ENCODE measurements at regions not wholly inside any gene's neighbourhood (a gene's known extent, or its start where the extent isn't known, plus 50 kb on each side); places are given as distances from the start of the nearest gene placed in this dataset.

DNA sequence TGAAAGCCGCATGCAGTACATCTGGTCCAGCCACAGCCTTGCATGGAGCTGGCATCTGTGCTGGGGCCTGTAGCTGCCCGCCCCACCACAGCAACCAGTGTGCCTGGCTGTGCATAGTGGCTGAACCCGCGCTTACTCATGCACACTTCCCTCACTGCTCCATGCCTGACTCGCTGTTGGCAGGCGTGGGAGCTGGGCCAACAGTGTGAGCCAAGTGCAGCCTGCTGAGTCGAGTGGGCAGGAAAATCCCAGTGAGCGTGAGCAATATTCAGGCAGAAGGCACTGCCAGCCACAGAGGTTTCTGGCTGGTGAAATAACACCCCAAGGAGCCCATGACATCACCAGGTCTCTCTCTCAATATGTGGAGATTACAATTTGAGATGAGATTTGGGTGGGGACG is 1674.1 kb upstream of the TMEFF2 start:
- Histone ChIP-seq H3K27ac (ENCODE audit: poor library complexity, severe bottlenecking) (no peak overlapping the region), H3K4me1 (ENCODE audit: insufficient read depth, poor library complexity, severe bottlenecking) (no peaks in the 10 kb centered on the region), H3K27me3 (ENCODE audit: insufficient read depth, poor library complexity, severe bottlenecking) (no peaks in the 10 kb centered on the region), H3K9me3 (ENCODE audit: severe bottlenecking) (no peaks in the 10 kb centered on the region), H3K4me3 (ENCODE audit: severe bottlenecking) (no peak overlapping the region), H3K36me3 (ENCODE audit: low read depth) (no peaks in the 10 kb centered on the region)
- ATAC-seq (ENCODE audit: low read depth) (no peak), DNase-seq (ENCODE audit: low spot score) (no peak)
- TF ChIP-seq, protein P1, sequence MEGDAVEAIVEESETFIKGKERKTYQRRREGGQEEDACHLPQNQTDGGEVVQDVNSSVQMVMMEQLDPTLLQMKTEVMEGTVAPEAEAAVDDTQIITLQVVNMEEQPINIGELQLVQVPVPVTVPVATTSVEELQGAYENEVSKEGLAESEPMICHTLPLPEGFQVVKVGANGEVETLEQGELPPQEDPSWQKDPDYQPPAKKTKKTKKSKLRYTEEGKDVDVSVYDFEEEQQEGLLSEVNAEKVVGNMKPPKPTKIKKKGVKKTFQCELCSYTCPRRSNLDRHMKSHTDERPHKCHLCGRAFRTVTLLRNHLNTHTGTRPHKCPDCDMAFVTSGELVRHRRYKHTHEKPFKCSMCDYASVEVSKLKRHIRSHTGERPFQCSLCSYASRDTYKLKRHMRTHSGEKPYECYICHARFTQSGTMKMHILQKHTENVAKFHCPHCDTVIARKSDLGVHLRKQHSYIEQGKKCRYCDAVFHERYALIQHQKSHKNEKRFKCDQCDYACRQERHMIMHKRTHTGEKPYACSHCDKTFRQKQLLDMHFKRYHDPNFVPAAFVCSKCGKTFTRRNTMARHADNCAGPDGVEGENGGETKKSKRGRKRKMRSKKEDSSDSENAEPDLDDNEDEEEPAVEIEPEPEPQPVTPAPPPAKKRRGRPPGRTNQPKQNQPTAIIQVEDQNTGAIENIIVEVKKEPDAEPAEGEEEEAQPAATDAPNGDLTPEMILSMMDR (IDR thresholded peaks at IDR 0.05; ENCODE audit: poor library complexity, severe bottlenecking): no peak

DNA sequence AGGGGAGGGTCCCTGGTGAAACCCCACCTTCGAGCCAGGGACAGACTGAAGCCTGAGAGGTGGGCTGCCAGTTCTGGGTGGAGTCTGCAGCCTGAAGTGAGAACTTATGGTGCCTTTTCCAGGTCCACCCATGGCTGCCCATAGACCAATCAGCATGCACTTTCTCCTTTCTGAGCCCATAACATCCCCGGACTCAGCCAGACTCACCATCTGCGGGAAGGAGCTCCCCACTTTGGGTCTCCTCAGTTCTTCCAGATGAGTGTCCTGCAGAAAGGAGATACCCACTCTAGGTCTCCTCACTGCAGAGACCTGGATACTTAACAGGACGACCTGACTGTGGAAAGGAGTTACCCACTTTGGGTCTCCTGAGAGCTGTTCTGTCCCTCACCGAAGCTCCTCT is 1673.4 kb upstream of the TMEFF2 start:
- TF ChIP-seq, protein P1 (IDR thresholded peaks at IDR 0.05; ENCODE audit: poor library complexity, severe bottlenecking): no peak
- no peaks in the 10 kb centered on the region for H3K36me3 ChIP-seq (ENCODE audit: low read depth)

DNA sequence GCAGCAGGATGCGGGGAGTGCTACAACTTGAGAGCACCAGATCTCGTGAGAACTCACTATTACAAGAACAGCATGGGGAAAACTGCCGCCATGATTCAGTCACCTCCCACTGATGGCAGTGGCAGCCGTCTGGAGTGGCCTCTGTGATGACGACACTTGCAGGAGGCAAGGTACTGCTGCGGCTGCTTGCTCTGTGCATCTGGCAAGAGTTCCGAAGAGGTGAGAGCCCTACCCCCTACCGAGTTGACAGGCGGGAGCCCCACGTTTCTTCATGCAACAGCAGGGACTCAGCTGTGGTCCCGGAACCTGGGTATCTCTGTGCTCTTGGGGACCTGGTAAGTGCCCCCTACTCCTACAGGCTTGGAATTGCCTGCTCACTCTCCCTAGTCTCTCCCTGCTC is 1672.7 kb upstream of the TMEFF2 start:
- H3K4me3 ChIP-seq (ENCODE audit: severe bottlenecking): no peak overlapping the region
- no peak for DNase-seq (ENCODE audit: low spot score)
- ATAC-seq (ENCODE audit: low read depth): no peak
- no peaks in the 10 kb centered on the region for H3K27me3 ChIP-seq (ENCODE audit: insufficient read depth, poor library complexity, severe bottlenecking)
- H3K36me3 ChIP-seq (ENCODE audit: low read depth): no peaks in the 10 kb centered on the region
- H3K27ac ChIP-seq (ENCODE audit: poor library complexity, severe bottlenecking): no peak overlapping the region
- TF ChIP-seq, protein P1 (IDR thresholded peaks at IDR 0.05; ENCODE audit: poor library complexity, severe bottlenecking): no peak
- no peaks in the 10 kb centered on the region for H3K4me1 ChIP-seq (ENCODE audit: insufficient read depth, poor library complexity, severe bottlenecking)
- H3K9me3 ChIP-seq (ENCODE audit: severe bottlenecking): no peaks in the 10 kb centered on the region

More for the DNA sequence above, 1673.4 kb upstream of the TMEFF2 start:
- Histone ChIP-seq H3K4me3 (ENCODE audit: severe bottlenecking) (no peak overlapping the region), H3K4me1 (ENCODE audit: insufficient read depth, poor library complexity, severe bottlenecking) (no peaks in the 10 kb centered on the region), H3K27ac (ENCODE audit: poor library complexity, severe bottlenecking) (no peak overlapping the region), H3K27me3 (ENCODE audit: insufficient read depth, poor library complexity, severe bottlenecking) (no peaks in the 10 kb centered on the region), H3K9me3 (ENCODE audit: severe bottlenecking) (no peaks in the 10 kb centered on the region)
- ATAC-seq (ENCODE audit: low read depth) (no peak), DNase-seq (ENCODE audit: low spot score) (no peak)

DNA sequence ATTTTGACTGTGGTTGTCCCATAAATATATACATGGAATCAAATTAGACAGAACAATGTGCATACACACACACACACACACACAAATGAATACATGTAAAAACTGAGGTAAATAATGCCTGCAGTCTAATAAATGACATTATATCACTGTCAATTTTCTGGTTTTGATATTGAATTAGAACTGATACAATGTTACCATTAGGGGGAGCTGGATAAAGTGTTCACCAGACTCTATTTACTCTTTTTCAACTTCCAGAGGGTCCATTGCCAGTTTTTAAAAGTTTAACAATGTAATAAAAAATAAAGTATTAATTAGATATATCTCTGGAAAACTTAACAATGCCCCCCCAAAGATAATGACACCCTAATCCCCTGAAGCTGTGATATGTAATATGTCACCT is 1666.8 kb upstream of the TMEFF2 start:
- Histone ChIP-seq H3K4me1 (ENCODE audit: insufficient read depth, poor library complexity, severe bottlenecking) (no peaks in the 10 kb centered on the region), H3K4me3 (ENCODE audit: severe bottlenecking) (no peak overlapping the region), H3K27ac (ENCODE audit: poor library complexity, severe bottlenecking) (no peak overlapping the region), H3K27me3 (ENCODE audit: insufficient read depth, poor library complexity, severe bottlenecking) (no peaks in the 10 kb centered on the region), H3K36me3 (ENCODE audit: low read depth) (no peaks in the 10 kb centered on the region), H3K9me3 (ENCODE audit: severe bottlenecking) (no peaks in the 10 kb centered on the region)
- ATAC-seq (ENCODE audit: low read depth) (no peak), DNase-seq (ENCODE audit: low spot score) (no peak)
- TF ChIP-seq, protein P1 (IDR thresholded peaks at IDR 0.05; ENCODE audit: poor library complexity, severe bottlenecking): peak; percentile 40

DNA sequence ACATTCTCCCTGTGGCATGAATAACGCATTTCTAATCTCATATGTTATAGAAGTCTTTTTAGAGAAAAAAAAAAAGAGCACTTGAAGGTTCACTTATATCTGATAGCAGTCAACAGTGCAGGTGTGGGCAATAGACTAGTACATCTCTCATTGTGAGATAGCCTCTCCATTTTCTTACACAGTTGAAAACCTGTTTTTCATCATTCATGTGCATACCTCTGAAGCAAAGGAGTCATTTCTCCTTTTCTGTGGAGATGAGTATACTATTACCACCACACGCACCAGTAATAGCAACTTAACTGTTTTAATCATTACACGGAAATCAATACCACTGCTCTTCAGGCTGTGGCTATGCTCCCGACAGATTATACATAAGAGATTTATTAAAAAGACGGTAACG is 1653.3 kb upstream of the TMEFF2 start:
- Histone ChIP-seq H3K9me3 (ENCODE audit: severe bottlenecking) (no peaks in the 10 kb centered on the region), H3K4me1 (ENCODE audit: insufficient read depth, poor library complexity, severe bottlenecking) (peaks cover 17% of the 10 kb centered on the region), H3K4me3 (ENCODE audit: severe bottlenecking) (no peak overlapping the region), H3K27me3 (ENCODE audit: insufficient read depth, poor library complexity, severe bottlenecking) (no peaks in the 10 kb centered on the region), H3K27ac (ENCODE audit: poor library complexity, severe bottlenecking) (no peak overlapping the region), H3K36me3 (ENCODE audit: low read depth) (no peaks in the 10 kb centered on the region; the same call in 1 of the 2 replicates)
- DNase-seq (ENCODE audit: low spot score) (no peak), ATAC-seq (ENCODE audit: low read depth) (no peak)
- TF ChIP-seq, protein P1 (IDR thresholded peaks at IDR 0.05; ENCODE audit: poor library complexity, severe bottlenecking): no peak
